ENCODE measurements at regions not wholly inside any gene's neighbourhood (a gene's known extent, or its start where the extent isn't known, plus 50 kb on each side); places are given as distances from the start of the nearest gene placed in this dataset.

DNA sequence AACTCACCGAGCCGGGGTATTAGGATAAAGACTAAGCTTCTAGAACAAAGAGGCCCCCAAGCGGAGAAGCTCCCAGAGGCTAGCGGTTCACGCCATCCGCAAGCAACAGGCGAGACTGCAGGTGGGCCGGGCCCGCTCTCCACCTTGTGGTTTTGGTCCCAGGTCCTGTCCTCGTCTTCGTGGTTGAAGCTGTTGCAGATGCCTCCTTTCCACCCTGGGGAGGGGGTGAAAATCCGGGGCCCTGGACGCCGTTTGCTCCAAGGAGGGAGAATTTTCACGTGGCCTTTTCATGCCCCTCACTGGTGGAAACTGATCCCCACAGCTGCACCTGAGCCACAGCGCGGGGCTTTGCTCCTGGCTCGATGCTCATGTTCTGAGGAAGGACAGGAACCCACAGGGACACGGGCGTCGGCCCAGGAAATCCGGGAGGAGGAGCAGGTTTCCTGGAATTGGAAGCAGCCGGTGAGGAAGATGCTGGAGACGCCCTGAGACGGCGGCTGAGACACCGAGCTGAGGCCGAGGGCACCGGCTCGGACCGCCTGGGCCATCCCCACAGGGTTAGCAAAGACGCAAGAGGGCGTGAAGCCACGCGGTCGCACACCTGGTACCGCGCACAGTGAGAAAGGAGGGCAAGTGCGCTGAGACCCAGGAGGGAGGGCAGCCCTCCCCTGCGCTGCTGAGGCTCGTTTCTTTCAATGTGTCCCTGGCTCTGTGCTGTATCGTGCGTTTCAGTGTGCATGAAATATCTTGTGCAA is 54.7 kb upstream of the SALL3 start:
- TF ChIP-seq, protein P1, sequence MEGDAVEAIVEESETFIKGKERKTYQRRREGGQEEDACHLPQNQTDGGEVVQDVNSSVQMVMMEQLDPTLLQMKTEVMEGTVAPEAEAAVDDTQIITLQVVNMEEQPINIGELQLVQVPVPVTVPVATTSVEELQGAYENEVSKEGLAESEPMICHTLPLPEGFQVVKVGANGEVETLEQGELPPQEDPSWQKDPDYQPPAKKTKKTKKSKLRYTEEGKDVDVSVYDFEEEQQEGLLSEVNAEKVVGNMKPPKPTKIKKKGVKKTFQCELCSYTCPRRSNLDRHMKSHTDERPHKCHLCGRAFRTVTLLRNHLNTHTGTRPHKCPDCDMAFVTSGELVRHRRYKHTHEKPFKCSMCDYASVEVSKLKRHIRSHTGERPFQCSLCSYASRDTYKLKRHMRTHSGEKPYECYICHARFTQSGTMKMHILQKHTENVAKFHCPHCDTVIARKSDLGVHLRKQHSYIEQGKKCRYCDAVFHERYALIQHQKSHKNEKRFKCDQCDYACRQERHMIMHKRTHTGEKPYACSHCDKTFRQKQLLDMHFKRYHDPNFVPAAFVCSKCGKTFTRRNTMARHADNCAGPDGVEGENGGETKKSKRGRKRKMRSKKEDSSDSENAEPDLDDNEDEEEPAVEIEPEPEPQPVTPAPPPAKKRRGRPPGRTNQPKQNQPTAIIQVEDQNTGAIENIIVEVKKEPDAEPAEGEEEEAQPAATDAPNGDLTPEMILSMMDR (IDR thresholded peaks at IDR 0.05; ENCODE audit: low read depth, low read length): no peak
- no peak for TF ChIP-seq POLR2A (IDR thresholded peaks at IDR 0.05; ENCODE audit: extremely low read depth, insufficient read length)
- TF ChIP-seq MYC (IDR thresholded peaks at IDR 0.05; ENCODE audit: low read depth, low read length): no peak
